Thymus (tissue), 11 donors: ENCODE measurements at regions not wholly inside any gene's neighbourhood (a gene's known extent, or its start where the extent isn't known, plus 50 kb on each side); places are given as distances from the start of the nearest gene placed in this dataset.

Experiments
- DNase-seq, 9 donors: peaks; one replicate each; pipeline ENCODE4 v3.0.0-alpha.2; 2013; ENCODE audit warnings: low spot score in 9 of 9, low read depth in 6 of 9, missing footprints in 1 of 9
- H3K27ac ChIP-seq, 2 donors: one replicate each; pipeline ENCODE4 v1.5.1; 2013; ENCODE audit warnings: control low read depth in 1 of 2, low read depth in 1 of 2, low read length in 1 of 2, mild to moderate bottlenecking in 1 of 2, moderate library complexity in 1 of 2
- H3K27me3 ChIP-seq, 2 donors: one replicate each; pipeline ENCODE4 v1.5.1; 2013; ENCODE audit warnings: low read length in 1 of 2; ENCODE audit not compliant: control insufficient read depth in 2 of 2, insufficient read depth in 1 of 2
- H3K36me3 ChIP-seq, 2 donors: one replicate each; pipeline ENCODE4 v1.5.1; 2013; ENCODE audit warnings: low read length in 1 of 2, mild to moderate bottlenecking in 1 of 2, moderate library complexity in 1 of 2; ENCODE audit not compliant: control insufficient read depth in 2 of 2, insufficient read depth in 2 of 2
- H3K4me1 ChIP-seq, 2 donors: one replicate each; pipeline ENCODE4 v1.5.1; 2013; ENCODE audit warnings: low read length in 2 of 2; ENCODE audit not compliant: control insufficient read depth in 2 of 2, insufficient read depth in 2 of 2
- H3K4me3 ChIP-seq, 2 donors: one replicate each; pipeline ENCODE4 v1.5.1; 2013; ENCODE audit warnings: low read length in 2 of 2, control low read depth in 1 of 2, mild to moderate bottlenecking in 1 of 2
- H3K9me3 ChIP-seq, 2 donors: one replicate each; pipeline ENCODE4 v1.5.1; 2013; ENCODE audit warnings: low read length in 1 of 2, mild to moderate bottlenecking in 1 of 2; ENCODE audit not compliant: control insufficient read depth in 2 of 2, insufficient read depth in 1 of 2
- WGBS: extraction: QIAGEN DNeasy Blood & Tissue Kit; methylation state at CpG from one replicate; pipeline ENCODE4 v1.1.7; 2013; 5-methylcytosine and 5-hydroxymethylcytosine counted together
- donor health status: healthy.

- Histone ChIP-seq H3K27ac (no peak overlapping the region), H3K36me3 (no peaks in the 10 kb centered on the region), H3K4me1 (peaks cover 0 to 3% of the 10 kb centered on the region in 2 donors), H3K27me3 (no peaks in the 10 kb centered on the region), H3K4me3 (no peak overlapping the region), H3K9me3 (peaks cover 0 to 11% of the 10 kb centered on the region in 2 donors)
- no peak for DNase-seq
- 95% methylated on average over 18 of the region's 18 CpGs for WGBS
Measured at GRCh38 chr4:96521046-96521536, 681.2 kb downstream of the PDHA2 start.

DNA sequence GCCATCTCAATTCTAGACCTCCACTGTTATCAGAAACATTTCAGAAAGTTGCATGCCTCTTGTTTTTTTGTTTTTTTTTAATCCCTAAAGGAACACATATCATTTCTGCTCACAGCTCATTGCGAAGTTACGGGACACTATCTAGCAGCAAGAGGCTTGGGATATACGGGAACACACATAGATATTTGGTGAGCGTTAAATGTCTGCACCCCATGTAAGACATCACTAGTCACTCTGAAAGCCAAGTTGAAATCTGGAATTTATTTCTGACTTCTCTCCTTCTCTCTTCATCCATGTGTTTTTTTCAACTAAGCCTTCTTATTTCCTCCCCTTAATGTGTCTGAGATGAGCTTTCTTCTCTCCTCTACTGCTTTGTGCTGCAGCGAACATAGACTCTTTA lies 683.7 kb downstream of the PDHA2 start:
- H3K4me1 ChIP-seq: peaks cover 0 to 3% of the 10 kb centered on the region in 2 donors
- DNase-seq: no peak
- H3K4me3 ChIP-seq: no peak overlapping the region
- H3K36me3 ChIP-seq: no peaks in the 10 kb centered on the region
- 85% methylated on average over 5 of the region's 5 CpGs for WGBS
- H3K27ac ChIP-seq: no peak overlapping the region
- peaks cover 0 to 11% of the 10 kb centered on the region in 2 donors for H3K9me3 ChIP-seq
- no peaks in the 10 kb centered on the region for H3K27me3 ChIP-seq

GRCh38 chr4:96524311-96524875 lies 684.5 kb downstream of the PDHA2 start:
- no peak for DNase-seq
- Histone ChIP-seq H3K4me3 (no peak overlapping the region), H3K27me3 (no peaks in the 10 kb centered on the region), H3K9me3 (peaks cover 0 to 11% of the 10 kb centered on the region in 2 donors), H3K27ac (no peak overlapping the region), H3K4me1 (peaks cover 0 to 3% of the 10 kb centered on the region in 2 donors), H3K36me3 (no peaks in the 10 kb centered on the region)
- WGBS: 89% methylated on average over 12 of the region's 12 CpGs

DNA sequence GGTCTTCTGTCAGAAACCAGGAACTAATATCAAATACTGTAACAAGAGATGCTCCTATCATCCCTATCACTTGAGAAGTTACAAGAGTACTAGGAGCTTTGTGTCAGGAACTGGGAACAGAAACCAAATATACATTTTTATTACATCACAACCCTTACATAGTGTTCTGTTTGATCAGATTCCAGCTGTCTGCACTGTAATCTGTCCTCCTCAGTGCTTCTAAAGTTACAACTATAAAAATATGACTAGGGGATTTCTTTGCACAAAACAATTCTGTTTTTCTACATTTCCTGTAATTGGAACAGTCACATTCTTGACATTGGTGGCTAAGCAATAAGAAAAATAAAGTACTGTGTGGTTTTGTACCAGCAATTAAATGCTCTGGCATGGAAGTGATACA lies 686.0 kb downstream of the PDHA2 start:
- no peaks in the 10 kb centered on the region for H3K36me3 ChIP-seq
- H3K4me3 ChIP-seq: no peak overlapping the region
- H3K4me1 ChIP-seq: peaks cover 0 to 3% of the 10 kb centered on the region in 2 donors
- H3K27ac ChIP-seq: no peak overlapping the region
- DNase-seq: peak in 1 of 9 donors; percentile 2
- H3K27me3 ChIP-seq: no peaks in the 10 kb centered on the region
- peaks cover 0 to 10% of the 10 kb centered on the region in 2 donors for H3K9me3 ChIP-seq

GRCh38 chr4:96526625-96527024 lies 686.7 kb downstream of the PDHA2 start:
- Histone ChIP-seq H3K4me3 (no peak overlapping the region), H3K36me3 (no peaks in the 10 kb centered on the region), H3K9me3 (peaks cover 0 to 4% of the 10 kb centered on the region in 2 donors), H3K4me1 (peaks cover 0 to 3% of the 10 kb centered on the region in 2 donors), H3K27ac (no peak overlapping the region), H3K27me3 (no peaks in the 10 kb centered on the region)
- 91% methylated on average over 1 of the region's 1 CpG for WGBS
- DNase-seq: no peak

DNA sequence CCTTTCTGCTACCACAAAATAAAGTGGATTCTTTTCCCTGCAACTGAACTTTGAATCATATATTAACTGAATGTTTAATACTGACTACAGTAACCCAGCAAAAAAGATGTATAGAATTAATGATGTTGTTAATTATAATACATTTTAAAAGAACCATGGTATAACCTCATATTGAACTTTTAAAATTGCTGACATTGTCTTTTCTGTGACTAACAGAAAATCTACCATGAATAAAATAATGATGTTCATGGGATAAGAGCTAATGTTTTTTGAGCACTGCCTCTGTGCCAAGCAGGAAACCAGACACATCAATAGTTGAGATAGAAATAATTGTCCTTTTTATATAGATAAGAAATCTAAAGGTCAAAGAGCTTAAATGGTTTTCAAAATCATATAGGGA lies 691.9 kb downstream of the PDHA2 start:
- H3K36me3 ChIP-seq: no peaks in the 10 kb centered on the region
- no peak for DNase-seq
- no peaks in the 10 kb centered on the region for H3K9me3 ChIP-seq
- no peaks in the 10 kb centered on the region for H3K27me3 ChIP-seq
- no peak overlapping the region for H3K27ac ChIP-seq
- H3K4me3 ChIP-seq: no peak overlapping the region
- no peaks in the 10 kb centered on the region for H3K4me1 ChIP-seq

DNA sequence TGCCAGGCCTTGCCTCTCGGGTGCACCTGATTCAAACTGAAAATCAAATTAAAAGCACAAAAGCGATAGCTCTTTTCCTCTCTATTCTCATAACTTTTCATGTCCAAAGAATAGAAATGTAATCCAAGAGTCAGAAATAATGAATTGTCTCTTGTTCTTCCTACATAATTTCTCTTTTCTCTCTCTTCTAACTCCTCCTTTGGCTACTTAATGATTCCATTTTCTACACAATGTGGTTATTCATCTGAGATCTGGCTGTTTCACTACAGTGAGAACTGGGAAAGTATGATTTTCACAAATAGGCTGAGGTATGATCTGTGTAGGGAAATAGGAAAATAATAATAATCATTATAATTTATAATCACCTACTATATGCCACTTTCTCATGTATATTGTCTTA lies 703.5 kb downstream of the PDHA2 start:
- Histone ChIP-seq H3K27me3 (no peaks in the 10 kb centered on the region), H3K4me3 (no peak overlapping the region), H3K36me3 (no peaks in the 10 kb centered on the region), H3K27ac (no peak overlapping the region), H3K4me1 (no peaks in the 10 kb centered on the region), H3K9me3 (no peaks in the 10 kb centered on the region)
- WGBS: 93% methylated on average over 2 of the region's 2 CpGs
- no peak for DNase-seq

DNA sequence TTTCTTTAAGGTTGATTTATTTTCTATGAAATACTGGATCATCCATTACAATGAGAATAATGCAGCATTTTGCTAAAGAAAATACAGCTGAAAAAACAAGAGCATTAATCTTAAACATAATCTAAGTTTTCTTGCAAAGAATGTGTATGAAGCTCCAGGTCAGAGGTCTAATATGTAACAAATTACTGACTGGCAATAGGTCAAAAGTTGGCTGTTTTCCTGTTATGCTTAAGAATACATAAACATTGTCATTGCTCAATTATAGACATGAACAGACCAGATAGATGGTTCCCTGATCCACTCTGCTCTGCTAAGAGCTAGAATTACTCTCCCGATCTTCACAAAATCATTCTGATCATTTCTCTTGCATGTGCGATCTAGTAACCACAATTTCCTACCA lies 718.6 kb downstream of the PDHA2 start:
- Histone ChIP-seq H3K27me3 (no peaks in the 10 kb centered on the region), H3K9me3 (no peaks in the 10 kb centered on the region), H3K27ac (no peak overlapping the region), H3K4me1 (no peaks in the 10 kb centered on the region), H3K36me3 (no peaks in the 10 kb centered on the region), H3K4me3 (no peak overlapping the region)
- no peak for DNase-seq
- 92% methylated on average over 2 of the region's 2 CpGs for WGBS

DNA sequence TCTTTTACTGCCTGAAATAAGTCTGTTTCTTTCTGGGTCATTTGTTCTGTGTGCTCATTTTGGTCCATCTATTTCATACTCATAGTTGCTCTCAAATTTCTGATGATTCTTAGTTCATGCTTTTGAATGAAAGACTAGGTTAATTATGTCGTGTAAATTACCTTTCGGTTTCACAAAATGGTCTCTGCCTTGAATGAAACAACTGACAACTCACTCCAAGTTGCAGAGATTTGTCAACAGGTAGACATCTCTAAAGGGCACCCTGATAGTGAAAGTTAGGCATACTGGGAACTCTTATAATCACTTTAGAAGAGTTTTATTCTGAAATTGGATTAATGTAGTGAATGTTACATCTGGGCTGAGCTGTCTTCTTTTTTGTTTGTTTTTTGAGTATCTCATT lies 726.9 kb downstream of the PDHA2 start:
- WGBS: 92% methylated on average over 2 of the region's 2 CpGs
- Histone ChIP-seq H3K9me3 (no peaks in the 10 kb centered on the region), H3K27me3 (no peaks in the 10 kb centered on the region), H3K36me3 (no peaks in the 10 kb centered on the region), H3K4me1 (no peaks in the 10 kb centered on the region), H3K4me3 (no peak overlapping the region), H3K27ac (no peak overlapping the region)
- DNase-seq: no peak

GRCh38 chr4:96585304-96585703 lies 745.4 kb downstream of the PDHA2 start:
- 81% methylated on average over 2 of the region's 2 CpGs for WGBS
- H3K4me3 ChIP-seq: no peak overlapping the region
- H3K27me3 ChIP-seq: no peaks in the 10 kb centered on the region
- no peaks in the 10 kb centered on the region for H3K4me1 ChIP-seq
- no peaks in the 10 kb centered on the region for H3K9me3 ChIP-seq
- H3K27ac ChIP-seq: no peak overlapping the region
- DNase-seq: no peak
- H3K36me3 ChIP-seq: no peaks in the 10 kb centered on the region
